ENCODE measurements at regions not wholly inside any gene's neighbourhood (a gene's known extent, or its start where the extent isn't known, plus 50 kb on each side); places are given as distances from the start of the nearest gene placed in this dataset.

DNA sequence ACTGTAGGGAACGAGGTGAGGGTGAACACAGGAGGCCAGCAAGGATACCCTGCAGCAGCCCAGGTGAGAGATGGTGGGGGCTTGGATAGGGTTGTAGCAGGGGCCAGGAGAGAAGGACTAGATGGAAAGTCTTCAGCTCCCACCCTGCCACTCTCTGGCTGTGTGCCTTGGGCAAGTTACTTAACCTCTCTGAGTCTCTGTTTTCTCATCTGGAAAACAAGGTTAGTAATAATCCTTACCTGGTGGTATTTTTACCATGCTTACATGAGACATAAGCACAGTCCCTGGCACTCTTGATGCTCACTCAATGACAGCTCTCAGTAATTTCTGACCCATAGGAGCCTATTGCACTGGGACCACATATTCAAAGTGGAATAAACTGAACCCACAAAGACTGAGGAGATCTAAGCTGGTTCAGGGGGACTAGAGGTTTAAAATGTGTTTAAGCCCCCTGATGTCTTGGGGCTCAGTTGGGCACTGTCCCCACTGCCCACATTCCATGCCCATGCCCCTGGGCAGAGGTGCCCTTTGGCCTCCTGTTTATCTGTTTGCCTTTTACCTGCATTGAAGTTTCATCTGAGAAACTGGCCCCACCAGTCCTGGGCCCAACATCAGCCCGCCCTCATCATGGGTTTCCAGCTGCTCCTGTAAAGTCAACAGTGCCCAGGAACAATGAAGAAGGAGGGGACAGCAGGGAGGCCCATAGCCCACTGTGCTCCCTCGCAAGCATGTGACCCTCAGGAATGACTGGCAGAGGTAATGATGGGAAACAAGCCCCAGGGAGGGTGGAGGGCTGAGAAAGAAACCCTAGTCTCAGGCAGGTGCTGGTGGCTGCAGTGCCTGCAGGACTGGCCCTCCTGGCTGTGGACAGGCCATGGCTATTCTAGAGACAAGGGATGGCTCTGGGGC is 104.0 kb downstream of the VEGFA start:
- TF ChIP-seq, protein P1, sequence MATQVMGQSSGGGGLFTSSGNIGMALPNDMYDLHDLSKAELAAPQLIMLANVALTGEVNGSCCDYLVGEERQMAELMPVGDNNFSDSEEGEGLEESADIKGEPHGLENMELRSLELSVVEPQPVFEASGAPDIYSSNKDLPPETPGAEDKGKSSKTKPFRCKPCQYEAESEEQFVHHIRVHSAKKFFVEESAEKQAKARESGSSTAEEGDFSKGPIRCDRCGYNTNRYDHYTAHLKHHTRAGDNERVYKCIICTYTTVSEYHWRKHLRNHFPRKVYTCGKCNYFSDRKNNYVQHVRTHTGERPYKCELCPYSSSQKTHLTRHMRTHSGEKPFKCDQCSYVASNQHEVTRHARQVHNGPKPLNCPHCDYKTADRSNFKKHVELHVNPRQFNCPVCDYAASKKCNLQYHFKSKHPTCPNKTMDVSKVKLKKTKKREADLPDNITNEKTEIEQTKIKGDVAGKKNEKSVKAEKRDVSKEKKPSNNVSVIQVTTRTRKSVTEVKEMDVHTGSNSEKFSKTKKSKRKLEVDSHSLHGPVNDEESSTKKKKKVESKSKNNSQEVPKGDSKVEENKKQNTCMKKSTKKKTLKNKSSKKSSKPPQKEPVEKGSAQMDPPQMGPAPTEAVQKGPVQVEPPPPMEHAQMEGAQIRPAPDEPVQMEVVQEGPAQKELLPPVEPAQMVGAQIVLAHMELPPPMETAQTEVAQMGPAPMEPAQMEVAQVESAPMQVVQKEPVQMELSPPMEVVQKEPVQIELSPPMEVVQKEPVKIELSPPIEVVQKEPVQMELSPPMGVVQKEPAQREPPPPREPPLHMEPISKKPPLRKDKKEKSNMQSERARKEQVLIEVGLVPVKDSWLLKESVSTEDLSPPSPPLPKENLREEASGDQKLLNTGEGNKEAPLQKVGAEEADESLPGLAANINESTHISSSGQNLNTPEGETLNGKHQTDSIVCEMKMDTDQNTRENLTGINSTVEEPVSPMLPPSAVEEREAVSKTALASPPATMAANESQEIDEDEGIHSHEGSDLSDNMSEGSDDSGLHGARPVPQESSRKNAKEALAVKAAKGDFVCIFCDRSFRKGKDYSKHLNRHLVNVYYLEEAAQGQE (IDR thresholded peaks at IDR 0.05; ENCODE audit: insufficient read depth in 1 of 2, low read depth in 2 of 2, low read length in 2 of 2), result no peak
- TF ChIP-seq FOXP2 (optimal IDR thresholded peaks at IDR 0.05; ENCODE audit: borderline replicate concordance, extremely low read depth, extremely low read length, insufficient read depth), result no peak

DNA sequence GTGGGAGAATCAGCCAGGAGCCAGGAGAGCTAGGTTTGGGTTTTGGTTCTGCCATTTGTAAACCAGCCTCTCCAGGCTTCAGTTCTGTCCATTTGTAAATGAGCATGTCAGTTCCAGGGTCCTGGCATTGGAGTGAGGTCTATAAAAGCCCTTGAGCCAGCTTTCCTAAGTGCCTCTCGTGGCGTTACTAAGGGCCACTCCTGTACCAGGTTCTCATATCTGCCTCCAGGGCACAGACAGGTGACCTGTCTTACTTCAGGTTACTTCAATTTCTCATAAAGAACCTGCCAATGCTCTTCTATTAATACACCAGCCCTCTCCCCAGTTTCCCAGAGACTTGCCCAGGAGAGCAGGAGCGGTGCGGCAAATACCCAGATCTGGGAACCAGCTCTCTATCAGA is 101.9 kb downstream of the VEGFA start:
- TF ChIP-seq, protein P1 (IDR thresholded peaks at IDR 0.05; ENCODE audit: insufficient read depth in 1 of 2, low read depth in 2 of 2, low read length in 2 of 2), result no peak
- no peak for TF ChIP-seq SIN3A (IDR thresholded peaks at IDR 0.05; ENCODE audit: borderline replicate concordance, insufficient read depth, low read length)
- TF ChIP-seq TAF1 (IDR thresholded peaks at IDR 0.05; ENCODE audit: borderline replicate concordance, insufficient read depth, low read length), result no peak
- TF ChIP-seq FOXP2 (optimal IDR thresholded peaks at IDR 0.05; ENCODE audit: borderline replicate concordance, extremely low read depth, extremely low read length, insufficient read depth), result no peak
- TF ChIP-seq POLR2AphosphoS5 (IDR thresholded peaks at IDR 0.05; ENCODE audit: low read depth, low read length), result no peak

DNA sequence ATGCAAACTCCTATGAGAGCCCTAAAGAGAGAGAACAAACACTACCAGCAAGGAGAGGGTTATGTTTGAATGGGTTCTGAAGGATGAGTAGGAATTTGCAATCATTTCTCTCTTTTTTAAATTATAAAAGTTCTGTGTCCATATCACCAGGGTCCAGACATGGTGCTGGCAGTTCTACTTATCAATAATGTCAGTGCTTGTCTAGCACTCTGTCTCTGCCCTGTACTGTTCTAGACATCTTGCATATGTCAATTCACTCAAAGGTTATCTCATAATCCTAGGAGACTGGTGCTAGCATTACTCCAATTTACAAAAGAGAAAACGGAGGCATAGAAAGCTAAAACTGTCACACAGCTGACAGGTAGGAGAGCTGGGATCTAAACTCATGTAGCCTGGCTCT is 101.3 kb downstream of the VEGFA start:
- TF ChIP-seq SIN3A (IDR thresholded peaks at IDR 0.05; ENCODE audit: borderline replicate concordance, insufficient read depth, low read length) (no peak), TAF1 (IDR thresholded peaks at IDR 0.05; ENCODE audit: borderline replicate concordance, insufficient read depth, low read length) (no peak), FOXP2 (optimal IDR thresholded peaks at IDR 0.05; ENCODE audit: borderline replicate concordance, extremely low read depth, extremely low read length, insufficient read depth) (no peak)
- TF ChIP-seq, protein P1 (IDR thresholded peaks at IDR 0.05; ENCODE audit: insufficient read depth in 1 of 2, low read depth in 2 of 2, low read length in 2 of 2), result no peak

DNA sequence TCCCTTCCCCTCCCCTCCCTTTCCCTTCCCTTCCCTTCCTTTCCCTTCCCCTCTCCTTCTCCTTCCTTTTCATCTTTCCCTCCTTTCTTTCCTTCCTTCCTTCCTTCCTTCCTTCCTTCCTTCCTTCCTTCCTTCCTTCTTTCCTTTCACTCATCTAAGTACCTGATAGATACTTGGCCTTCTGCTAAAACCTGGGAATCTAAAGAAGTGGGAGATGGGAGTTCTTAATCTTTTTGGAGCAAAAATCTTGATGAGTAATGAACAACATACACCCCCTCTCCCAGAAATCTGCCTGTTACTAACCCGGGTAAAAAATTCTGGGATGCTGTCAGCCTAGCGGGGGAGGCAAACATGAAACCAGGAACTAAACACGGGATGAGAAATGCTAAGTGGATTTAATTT is 100.7 kb downstream of the VEGFA start:
- TF ChIP-seq TAF1 (IDR thresholded peaks at IDR 0.05; ENCODE audit: borderline replicate concordance, insufficient read depth, low read length) (no peak), POLR2AphosphoS5 (IDR thresholded peaks at IDR 0.05; ENCODE audit: low read depth, low read length) (no peak), SIN3A (IDR thresholded peaks at IDR 0.05; ENCODE audit: borderline replicate concordance, insufficient read depth, low read length) (no peak), FOXP2 (optimal IDR thresholded peaks at IDR 0.05; ENCODE audit: borderline replicate concordance, extremely low read depth, extremely low read length, insufficient read depth) (no peak)
- TF ChIP-seq, protein P1 (IDR thresholded peaks at IDR 0.05; ENCODE audit: insufficient read depth in 1 of 2, low read depth in 2 of 2, low read length in 2 of 2), result no peak

Data from PFSK-1 (cell line).